ENCODE measurements at regions not wholly inside any gene's neighbourhood (a gene's known extent, or its start where the extent isn't known, plus 50 kb on each side); places are given as distances from the start of the nearest gene placed in this dataset.

DNA sequence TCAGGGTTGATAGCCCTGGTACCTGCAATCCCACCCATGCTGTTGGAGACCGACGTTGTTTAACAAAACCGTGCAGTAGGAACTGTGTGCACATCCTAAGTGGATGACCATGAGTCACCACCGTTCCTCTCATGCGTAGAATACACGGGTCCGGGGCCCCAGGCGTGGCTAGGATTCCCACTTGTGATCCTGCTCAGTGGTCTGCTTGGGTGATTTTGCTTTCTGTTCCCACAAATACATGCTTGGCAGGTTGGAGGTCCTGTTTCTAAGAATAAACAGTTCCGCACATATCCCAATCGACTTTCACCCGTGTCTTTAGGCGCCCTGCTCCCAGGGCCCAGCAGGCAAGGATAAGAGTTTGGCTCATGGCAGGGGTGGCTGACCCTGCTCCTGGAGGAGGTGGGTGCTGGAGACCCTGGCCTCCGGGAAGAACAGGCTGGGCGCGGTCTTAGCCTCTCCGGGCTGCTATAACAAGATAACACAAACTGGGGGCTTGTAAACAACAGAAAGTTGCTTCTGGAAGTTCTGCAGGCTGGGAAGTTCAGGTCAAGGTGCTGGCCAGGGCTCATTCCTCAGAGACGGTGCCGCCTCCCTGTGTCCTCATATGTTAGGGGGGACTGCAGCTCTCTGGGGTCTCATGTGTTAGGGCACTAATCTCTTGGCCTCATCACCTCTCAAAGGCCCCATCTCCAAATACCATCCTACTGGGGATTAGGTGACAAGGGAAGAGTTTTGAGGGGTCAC lies 1028.3 kb downstream of the BRD1 start:
- CTCF ChIA-PET = no interaction called here
- DNase-seq = no peak
- no peaks in the 10 kb centered on the region for H3K9me3 Mint-ChIP-seq
- intact Hi-C loops (cut with micrococcal nuclease) = no loop called here
- H3K27ac Mint-ChIP-seq = no peak overlapping the region
- no peak overlapping the region for H3K4me3 Mint-ChIP-seq
- H3K4me1 Mint-ChIP-seq (ENCODE audit: low read depth) = no peaks in the 10 kb centered on the region
- H3K36me3 Mint-ChIP-seq (ENCODE audit: low read depth) = no peaks in the 10 kb centered on the region
- H3K27me3 Mint-ChIP-seq (ENCODE audit: low read depth) = no peaks in the 10 kb centered on the region

GRCh38 chr22:48798281-48799226 lies 1029.1 kb downstream of the BRD1 start:
- Mint-ChIP-seq H3K36me3 (ENCODE audit: low read depth) (no peaks in the 10 kb centered on the region), H3K9me3 (peaks cover 2% of the 10 kb centered on the region), H3K27ac (no peak overlapping the region), H3K27me3 (ENCODE audit: low read depth) (no peaks in the 10 kb centered on the region), H3K4me3 (no peak overlapping the region), H3K4me1 (ENCODE audit: low read depth) (no peaks in the 10 kb centered on the region)
- no peak for DNase-seq
- CTCF ChIA-PET = no interaction called here
- intact Hi-C loops (cut with micrococcal nuclease) = no loop called here

- peaks cover 2% of the 10 kb centered on the region for H3K9me3 Mint-ChIP-seq
- no peak for DNase-seq
- no peak overlapping the region for H3K27ac Mint-ChIP-seq
- no peaks in the 10 kb centered on the region for H3K4me1 Mint-ChIP-seq (ENCODE audit: low read depth)
- peaks cover 2% of the 10 kb centered on the region for H3K27me3 Mint-ChIP-seq (ENCODE audit: low read depth)
- no peak overlapping the region for H3K4me3 Mint-ChIP-seq
- intact Hi-C loops (cut with micrococcal nuclease) = no loop called here
- H3K36me3 Mint-ChIP-seq (ENCODE audit: low read depth) = no peaks in the 10 kb centered on the region
- CTCF ChIA-PET = no interaction called here
Measured at GRCh38 chr22:48797731-48798130, 1029.9 kb downstream of the BRD1 start.

- intact Hi-C loops (cut with micrococcal nuclease) = no loop called here
- Mint-ChIP-seq H3K4me3 (no peak overlapping the region), H3K27ac (no peak overlapping the region), H3K9me3 (peaks cover 2% of the 10 kb centered on the region), H3K4me1 (ENCODE audit: low read depth) (no peaks in the 10 kb centered on the region), H3K36me3 (ENCODE audit: low read depth) (no peaks in the 10 kb centered on the region), H3K27me3 (ENCODE audit: low read depth) (peaks cover 2% of the 10 kb centered on the region)
- CTCF ChIA-PET = no interaction called here
- no peak for DNase-seq
Measured at GRCh38 chr22:48796310-48797015, 1031.2 kb downstream of the BRD1 start.

DNA sequence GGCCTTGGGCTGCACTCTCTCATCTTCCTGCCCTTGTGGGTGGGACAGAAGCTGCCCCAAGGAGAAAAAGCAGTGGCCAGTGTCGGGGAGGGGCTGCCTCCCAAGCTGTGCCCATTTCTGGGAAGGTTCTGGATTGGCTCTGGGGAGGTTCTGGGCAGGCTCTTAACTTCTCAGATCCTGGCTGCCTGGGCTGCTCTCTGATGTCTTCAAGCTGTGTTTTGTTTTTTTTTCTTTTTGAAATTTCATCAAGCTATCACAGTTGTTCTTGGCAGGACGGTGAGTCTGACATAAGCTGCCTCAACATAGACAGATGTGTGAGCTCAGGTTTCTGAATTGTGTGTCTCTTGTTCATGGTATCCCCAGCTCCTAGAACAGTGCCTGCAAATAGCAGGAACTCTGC lies 1032.0 kb downstream of the BRD1 start:
- H3K27ac Mint-ChIP-seq = no peak overlapping the region
- H3K4me1 Mint-ChIP-seq (ENCODE audit: low read depth) = no peaks in the 10 kb centered on the region
- H3K36me3 Mint-ChIP-seq (ENCODE audit: low read depth) = no peaks in the 10 kb centered on the region

DNA sequence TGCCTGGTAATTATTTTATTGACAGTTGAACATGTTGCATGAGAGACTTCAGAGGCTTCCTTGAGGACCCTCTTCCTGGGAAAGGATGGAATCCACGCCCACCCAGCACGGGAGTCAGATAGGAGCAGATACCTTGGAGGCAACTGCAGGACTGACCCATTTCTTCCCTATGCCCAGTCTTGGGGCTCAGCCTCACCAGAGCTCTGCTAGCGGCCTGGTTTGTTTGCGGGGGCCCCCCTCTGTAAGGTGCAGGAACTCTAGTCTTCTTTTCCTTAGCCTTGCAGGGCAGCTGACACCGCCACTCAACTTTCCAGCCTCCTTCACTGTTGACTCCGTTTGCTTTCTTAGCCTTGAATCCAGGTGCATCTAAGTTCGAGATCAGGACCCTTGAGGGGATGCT lies 1032.8 kb downstream of the BRD1 start:
- CTCF ChIA-PET = no interaction called here
- no peak overlapping the region for H3K27ac Mint-ChIP-seq

More for the DNA sequence above, 1032.0 kb downstream of the BRD1 start:
- no peak for DNase-seq
- Mint-ChIP-seq H3K9me3 (peaks cover 2% of the 10 kb centered on the region), H3K4me3 (no peak overlapping the region), H3K27me3 (ENCODE audit: low read depth) (peaks cover 2% of the 10 kb centered on the region)
- intact Hi-C loops (cut with micrococcal nuclease) = no loop called here
- CTCF ChIA-PET = no interaction called here

DNA sequence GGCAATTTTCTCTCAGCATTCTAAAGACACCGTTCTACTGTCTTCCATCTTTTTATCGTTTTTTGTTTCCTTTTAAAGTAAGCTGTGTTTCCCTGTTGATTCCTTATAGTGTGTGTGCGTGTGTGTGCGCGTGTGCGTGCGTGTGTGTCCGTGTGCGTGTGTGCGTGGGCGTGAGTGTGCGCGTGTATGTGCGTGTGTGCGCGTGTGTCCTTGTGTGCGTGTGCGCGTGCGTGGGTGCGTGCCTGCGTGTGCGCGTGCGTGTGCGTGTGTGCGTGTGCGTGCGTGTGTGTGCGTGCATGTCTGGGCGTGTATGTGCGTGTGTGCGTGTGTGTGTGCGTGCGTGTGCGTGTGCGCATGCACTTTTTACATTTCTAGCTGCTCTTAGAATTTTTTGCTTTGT lies 1033.7 kb downstream of the BRD1 start:
- Mint-ChIP-seq H3K9me3 (peaks cover 2% of the 10 kb centered on the region), H3K4me1 (ENCODE audit: low read depth) (no peaks in the 10 kb centered on the region), H3K27me3 (ENCODE audit: low read depth) (peaks cover 2% of the 10 kb centered on the region), H3K36me3 (ENCODE audit: low read depth) (no peaks in the 10 kb centered on the region), H3K27ac (no peak overlapping the region), H3K4me3 (no peak overlapping the region)
- intact Hi-C loops (cut with micrococcal nuclease) = no loop called here
- CTCF ChIA-PET = interaction anchor here (0.6 kb wide), 1 partner anchor 9 kb away, joined by 3 read pairs; no protein-coding TSS in a partner anchor
- no peak for DNase-seq

More for the DNA sequence above, 1032.8 kb downstream of the BRD1 start:
- intact Hi-C loops (cut with micrococcal nuclease) = no loop called here
- H3K4me1 Mint-ChIP-seq (ENCODE audit: low read depth) = no peaks in the 10 kb centered on the region
- no peak overlapping the region for H3K4me3 Mint-ChIP-seq
- DNase-seq = no peak
- H3K27me3 Mint-ChIP-seq (ENCODE audit: low read depth) = peaks cover 2% of the 10 kb centered on the region
- peaks cover 2% of the 10 kb centered on the region for H3K9me3 Mint-ChIP-seq
- H3K36me3 Mint-ChIP-seq (ENCODE audit: low read depth) = no peaks in the 10 kb centered on the region

DNA sequence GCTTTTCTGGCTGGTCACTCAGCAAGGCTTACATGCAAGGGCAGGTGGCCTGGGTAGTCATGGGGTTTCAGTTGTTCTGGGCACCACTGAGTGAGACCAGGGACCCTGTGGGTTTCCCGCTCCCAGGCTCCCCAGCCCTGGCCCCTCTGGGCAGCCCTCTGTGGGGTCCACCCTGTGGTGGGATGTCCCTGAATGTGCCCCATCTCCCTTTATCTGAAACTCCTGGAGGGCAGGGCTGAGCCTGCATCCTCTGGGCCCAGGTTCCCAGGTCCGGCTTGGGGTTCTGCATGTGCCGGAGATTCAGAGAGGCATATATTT lies 1041.0 kb downstream of the BRD1 start:
- Mint-ChIP-seq H3K4me3 (no peak overlapping the region), H3K27ac (no peak overlapping the region), H3K36me3 (ENCODE audit: low read depth) (no peaks in the 10 kb centered on the region), H3K9me3 (no peaks in the 10 kb centered on the region), H3K27me3 (ENCODE audit: low read depth) (no peaks in the 10 kb centered on the region), H3K4me1 (ENCODE audit: low read depth) (no peaks in the 10 kb centered on the region)
- intact Hi-C loops (cut with micrococcal nuclease) = no loop called here
- DNase-seq = no peak
- CTCF ChIA-PET = no interaction called here

GRCh38 chr22:48785792-48786678 lies 1041.6 kb downstream of the BRD1 start:
- no peak for DNase-seq
- intact Hi-C loops (cut with micrococcal nuclease) = no loop called here
- Mint-ChIP-seq H3K27me3 (ENCODE audit: low read depth) (no peaks in the 10 kb centered on the region), H3K27ac (no peak overlapping the region), H3K36me3 (ENCODE audit: low read depth) (no peaks in the 10 kb centered on the region), H3K4me1 (ENCODE audit: low read depth) (no peaks in the 10 kb centered on the region), H3K9me3 (no peaks in the 10 kb centered on the region), H3K4me3 (no peak overlapping the region)
- CTCF ChIA-PET = no interaction called here

- H3K36me3 Mint-ChIP-seq (ENCODE audit: low read depth) = no peaks in the 10 kb centered on the region
- H3K27ac Mint-ChIP-seq = no peak overlapping the region
- no peaks in the 10 kb centered on the region for H3K4me1 Mint-ChIP-seq (ENCODE audit: low read depth)
- intact Hi-C loops (cut with micrococcal nuclease) = no loop called here
- H3K4me3 Mint-ChIP-seq = no peak overlapping the region
- DNase-seq = no peak
- CTCF ChIA-PET = interaction anchor here (0.6 kb wide), 1 partner anchor 9 kb away, joined by 3 read pairs; no protein-coding TSS in a partner anchor
- no peaks in the 10 kb centered on the region for H3K27me3 Mint-ChIP-seq (ENCODE audit: low read depth)
- H3K9me3 Mint-ChIP-seq = no peaks in the 10 kb centered on the region
Measured at GRCh38 chr22:48784701-48785503, 1042.8 kb downstream of the BRD1 start.

GRCh38 chr22:48783821-48784266 lies 1043.8 kb downstream of the BRD1 start:
- Mint-ChIP-seq H3K27me3 (ENCODE audit: low read depth) (no peaks in the 10 kb centered on the region), H3K4me1 (ENCODE audit: low read depth) (no peaks in the 10 kb centered on the region), H3K4me3 (no peak overlapping the region), H3K27ac (no peak overlapping the region), H3K36me3 (ENCODE audit: low read depth) (no peaks in the 10 kb centered on the region), H3K9me3 (no peaks in the 10 kb centered on the region)
- no peak for DNase-seq
- CTCF ChIA-PET = interaction anchor here (1.1 kb wide), 1 partner anchor 521 kb away, joined by 4 read pairs; no protein-coding TSS in a partner anchor
- intact Hi-C loops (cut with micrococcal nuclease) = no loop called here

Measured in activated naive CD4-positive, alpha-beta T cell treated with anti-CD3 and anti-CD28 coated beads for 36 hours (primary cell).